ENCODE measurements at regions not wholly inside any gene's neighbourhood (a gene's known extent, or its start where the extent isn't known, plus 50 kb on each side); places are given as distances from the start of the nearest gene placed in this dataset.

DNA sequence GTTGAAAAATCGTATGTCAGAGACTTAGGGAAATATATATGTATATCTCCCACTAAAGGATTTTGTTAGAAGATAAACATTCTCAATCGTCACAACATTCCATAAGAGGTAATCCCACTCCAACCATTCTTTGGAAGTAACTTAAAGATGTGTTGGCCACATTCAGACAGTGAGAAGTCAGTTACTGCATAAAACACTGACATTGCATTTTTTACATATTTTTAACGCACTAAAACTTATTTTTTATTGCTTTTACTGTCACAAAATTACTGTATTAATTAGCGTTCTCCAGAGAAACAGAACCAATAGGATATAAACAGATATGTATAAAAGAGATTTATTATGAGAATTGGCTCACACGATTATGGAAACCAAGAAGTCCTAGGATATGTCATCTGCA, 74.3 kb upstream of the VGLL2 start:
- H3K27ac ChIP-seq, result no peak overlapping the region
- no peak for DNase-seq

DNA sequence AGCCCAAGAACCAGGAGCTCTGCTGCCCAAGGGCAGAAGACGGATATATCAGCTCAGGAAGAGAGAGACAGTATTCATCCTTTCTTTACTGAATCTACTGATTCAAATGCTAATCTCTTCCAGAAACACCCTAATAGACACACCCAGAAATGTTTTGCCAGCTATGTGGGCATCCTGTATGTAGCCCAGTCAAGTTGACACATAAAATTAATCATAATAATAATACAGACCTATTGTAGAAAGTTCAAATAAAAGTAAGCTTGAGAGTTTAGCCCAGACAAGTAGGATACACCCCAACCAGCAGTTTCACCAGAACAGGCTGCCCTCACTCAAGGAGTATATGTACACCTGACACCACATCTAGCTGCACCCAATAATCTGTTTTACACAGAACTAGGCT, 73.9 kb upstream of the VGLL2 start:
- DNase-seq, result no peak
- TF ChIP-seq, protein P1, sequence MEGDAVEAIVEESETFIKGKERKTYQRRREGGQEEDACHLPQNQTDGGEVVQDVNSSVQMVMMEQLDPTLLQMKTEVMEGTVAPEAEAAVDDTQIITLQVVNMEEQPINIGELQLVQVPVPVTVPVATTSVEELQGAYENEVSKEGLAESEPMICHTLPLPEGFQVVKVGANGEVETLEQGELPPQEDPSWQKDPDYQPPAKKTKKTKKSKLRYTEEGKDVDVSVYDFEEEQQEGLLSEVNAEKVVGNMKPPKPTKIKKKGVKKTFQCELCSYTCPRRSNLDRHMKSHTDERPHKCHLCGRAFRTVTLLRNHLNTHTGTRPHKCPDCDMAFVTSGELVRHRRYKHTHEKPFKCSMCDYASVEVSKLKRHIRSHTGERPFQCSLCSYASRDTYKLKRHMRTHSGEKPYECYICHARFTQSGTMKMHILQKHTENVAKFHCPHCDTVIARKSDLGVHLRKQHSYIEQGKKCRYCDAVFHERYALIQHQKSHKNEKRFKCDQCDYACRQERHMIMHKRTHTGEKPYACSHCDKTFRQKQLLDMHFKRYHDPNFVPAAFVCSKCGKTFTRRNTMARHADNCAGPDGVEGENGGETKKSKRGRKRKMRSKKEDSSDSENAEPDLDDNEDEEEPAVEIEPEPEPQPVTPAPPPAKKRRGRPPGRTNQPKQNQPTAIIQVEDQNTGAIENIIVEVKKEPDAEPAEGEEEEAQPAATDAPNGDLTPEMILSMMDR (IDR thresholded peaks at IDR 0.05), result no peak
- no peak for TF ChIP-seq POLR2A (IDR thresholded peaks at IDR 0.05)

More for the DNA sequence above, 74.3 kb upstream of the VGLL2 start:
- Histone ChIP-seq H3K36me3 (no peaks in the 10 kb centered on the region), H3K27me3 (no peaks in the 10 kb centered on the region), H3K4me3 (no peak overlapping the region), H3K9me3 (no peaks in the 10 kb centered on the region), H3K4me1 (no peaks in the 10 kb centered on the region)
- TF ChIP-seq, protein P1 (IDR thresholded peaks at IDR 0.05), result no peak
- TF ChIP-seq POLR2A (IDR thresholded peaks at IDR 0.05), result no peak

DNA sequence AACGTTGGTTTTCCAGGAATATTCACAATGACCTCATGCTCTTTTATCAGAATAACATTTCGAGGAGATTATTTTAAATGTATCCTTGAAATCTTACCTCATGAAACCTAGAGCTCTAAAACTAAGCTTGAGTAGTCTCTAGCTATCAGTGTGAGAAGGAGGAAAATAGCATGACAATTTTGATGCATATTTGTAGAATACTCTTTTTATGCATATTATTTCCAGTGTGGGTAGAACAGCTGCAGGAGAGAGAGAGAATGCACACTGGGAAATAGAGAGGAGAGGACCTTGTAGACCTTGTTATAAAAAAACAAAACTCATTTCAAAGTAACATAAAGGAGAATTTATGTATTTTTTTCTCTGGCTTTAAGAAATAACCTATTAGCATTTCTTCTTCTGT, 71.1 kb upstream of the VGLL2 start:
- no peaks in the 10 kb centered on the region for H3K4me1 ChIP-seq
- no peak overlapping the region for H3K27ac ChIP-seq
- no peak for TF ChIP-seq POLR2A (IDR thresholded peaks at IDR 0.05)
- TF ChIP-seq, protein P1 (IDR thresholded peaks at IDR 0.05), result no peak
- no peak overlapping the region for H3K4me3 ChIP-seq
- no peaks in the 10 kb centered on the region for H3K9me3 ChIP-seq
- no peaks in the 10 kb centered on the region for H3K27me3 ChIP-seq
- DNase-seq, result no peak
- H3K36me3 ChIP-seq, result no peaks in the 10 kb centered on the region

More for the DNA sequence above, 73.9 kb upstream of the VGLL2 start:
- H3K9me3 ChIP-seq, result no peaks in the 10 kb centered on the region
- no peak overlapping the region for H3K4me3 ChIP-seq
- H3K4me1 ChIP-seq, result no peaks in the 10 kb centered on the region
- no peaks in the 10 kb centered on the region for H3K27me3 ChIP-seq
- H3K27ac ChIP-seq, result no peak overlapping the region
- no peaks in the 10 kb centered on the region for H3K36me3 ChIP-seq

DNA sequence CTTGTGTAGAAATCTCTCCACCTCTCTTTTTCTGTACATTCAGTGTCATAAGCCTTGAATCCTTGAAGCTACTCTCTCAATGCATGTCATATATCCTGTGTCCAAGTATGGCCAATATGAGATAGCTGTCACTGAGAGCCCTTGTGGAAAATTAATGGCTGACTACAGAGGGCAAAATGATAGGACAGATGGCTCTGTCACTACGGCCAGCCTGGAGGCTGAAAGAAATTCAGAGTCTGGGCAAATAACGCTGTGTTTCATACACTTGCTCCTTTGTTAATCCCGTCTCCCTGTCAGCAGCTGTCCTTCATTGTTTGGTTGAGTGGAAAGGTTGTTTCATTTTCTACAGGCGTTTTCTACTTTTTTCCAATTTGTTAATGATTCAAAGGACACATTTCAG, 70.4 kb upstream of the VGLL2 start:
- Histone ChIP-seq H3K27me3 (no peaks in the 10 kb centered on the region), H3K36me3 (no peaks in the 10 kb centered on the region), H3K4me3 (no peak overlapping the region), H3K27ac (no peak overlapping the region), H3K4me1 (no peaks in the 10 kb centered on the region), H3K9me3 (no peaks in the 10 kb centered on the region)
- no peak for TF ChIP-seq POLR2A (IDR thresholded peaks at IDR 0.05)
- TF ChIP-seq, protein P1 (IDR thresholded peaks at IDR 0.05), result no peak
- DNase-seq, result no peak

DNA sequence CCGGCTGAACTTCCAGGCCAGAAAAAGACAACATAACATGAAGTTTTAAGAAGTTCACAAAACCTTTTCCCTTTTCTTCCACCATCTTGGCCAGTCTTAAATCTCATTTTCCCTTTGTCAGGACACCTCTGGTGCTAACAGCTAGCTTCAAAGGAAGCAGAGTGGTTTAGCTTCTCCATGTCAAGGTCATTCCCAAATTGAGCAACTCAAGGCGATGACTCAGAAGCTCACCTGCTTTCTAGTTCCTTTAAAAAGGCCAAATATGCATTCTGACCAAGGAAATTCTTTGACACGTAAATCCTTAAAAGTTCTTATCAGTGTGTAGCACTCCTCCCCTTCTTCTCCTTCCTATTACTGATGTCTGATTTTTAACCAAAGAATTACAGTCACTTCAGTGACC, 69.6 kb upstream of the VGLL2 start:
- DNase-seq, result no peak
- Histone ChIP-seq H3K36me3 (no peaks in the 10 kb centered on the region), H3K27ac (no peak overlapping the region), H3K27me3 (no peaks in the 10 kb centered on the region), H3K9me3 (no peaks in the 10 kb centered on the region), H3K4me1 (no peaks in the 10 kb centered on the region), H3K4me3 (no peak overlapping the region)
- TF ChIP-seq POLR2A (IDR thresholded peaks at IDR 0.05), result no peak
- TF ChIP-seq, protein P1 (IDR thresholded peaks at IDR 0.05), result no peak

DNA sequence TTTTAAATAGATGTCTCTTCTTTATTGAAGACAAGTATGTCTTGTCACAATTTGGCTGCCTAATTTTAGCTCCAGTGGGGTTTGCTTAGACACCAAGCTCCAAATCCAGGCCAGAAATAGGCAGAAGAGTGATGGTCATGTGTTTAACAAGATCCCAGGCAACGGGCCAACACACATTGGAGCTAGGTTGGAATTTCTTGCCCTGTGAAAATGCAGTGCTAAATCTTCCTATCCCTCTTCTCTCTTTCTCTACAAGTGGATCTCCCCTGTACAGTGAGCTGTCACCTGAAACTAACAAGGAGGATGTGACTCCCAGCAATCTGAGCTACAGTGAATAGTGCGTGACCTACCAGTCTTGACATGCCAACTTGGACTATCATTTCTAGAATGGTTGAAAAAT, 65.3 kb upstream of the VGLL2 start:
- H3K4me3 ChIP-seq, result no peak overlapping the region
- H3K27ac ChIP-seq, result no peak overlapping the region
- DNase-seq, result no peak
- no peaks in the 10 kb centered on the region for H3K9me3 ChIP-seq
- H3K27me3 ChIP-seq, result no peaks in the 10 kb centered on the region
- TF ChIP-seq, protein P1 (IDR thresholded peaks at IDR 0.05), result no peak
- TF ChIP-seq POLR2A (IDR thresholded peaks at IDR 0.05), result no peak
- H3K4me1 ChIP-seq, result no peaks in the 10 kb centered on the region
- no peaks in the 10 kb centered on the region for H3K36me3 ChIP-seq

Measured in Peyer's patch (tissue), 4 donors.